ENCODE measurements at regions not wholly inside any gene's neighbourhood (a gene's known extent, or its start where the extent isn't known, plus 50 kb on each side); places are given as distances from the start of the nearest gene placed in this dataset.

DNA sequence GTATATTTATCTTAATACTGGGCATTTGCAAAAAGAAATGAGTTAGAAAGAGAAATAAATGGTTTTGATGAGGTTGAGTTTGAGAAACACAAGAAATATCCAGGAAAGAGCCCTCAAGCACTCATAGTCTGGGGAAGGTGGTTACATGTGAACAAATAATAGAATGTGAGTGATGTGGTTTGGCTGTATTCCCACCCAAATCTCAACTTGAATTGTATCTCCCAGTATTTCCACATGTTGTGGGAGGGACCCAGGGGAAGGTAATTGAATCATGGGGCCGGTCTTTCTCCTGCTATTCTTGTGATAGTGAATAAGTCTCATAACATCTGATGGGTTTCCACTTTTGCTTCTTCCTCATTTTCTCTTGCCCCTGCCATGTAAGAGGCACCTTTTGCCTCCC is 334.1 kb downstream of the COL12A1 start:
- TF ChIP-seq RELA (CRISPR knock-in tag; IDR thresholded peaks at IDR 0.05), result no peak
- no peak for TF ChIP-seq ATF7 (IDR thresholded peaks at IDR 0.05)
- TF ChIP-seq ATF7 (CRISPR knock-in tag; IDR thresholded peaks at IDR 0.05), result no peak
- TF ChIP-seq, protein P1, sequence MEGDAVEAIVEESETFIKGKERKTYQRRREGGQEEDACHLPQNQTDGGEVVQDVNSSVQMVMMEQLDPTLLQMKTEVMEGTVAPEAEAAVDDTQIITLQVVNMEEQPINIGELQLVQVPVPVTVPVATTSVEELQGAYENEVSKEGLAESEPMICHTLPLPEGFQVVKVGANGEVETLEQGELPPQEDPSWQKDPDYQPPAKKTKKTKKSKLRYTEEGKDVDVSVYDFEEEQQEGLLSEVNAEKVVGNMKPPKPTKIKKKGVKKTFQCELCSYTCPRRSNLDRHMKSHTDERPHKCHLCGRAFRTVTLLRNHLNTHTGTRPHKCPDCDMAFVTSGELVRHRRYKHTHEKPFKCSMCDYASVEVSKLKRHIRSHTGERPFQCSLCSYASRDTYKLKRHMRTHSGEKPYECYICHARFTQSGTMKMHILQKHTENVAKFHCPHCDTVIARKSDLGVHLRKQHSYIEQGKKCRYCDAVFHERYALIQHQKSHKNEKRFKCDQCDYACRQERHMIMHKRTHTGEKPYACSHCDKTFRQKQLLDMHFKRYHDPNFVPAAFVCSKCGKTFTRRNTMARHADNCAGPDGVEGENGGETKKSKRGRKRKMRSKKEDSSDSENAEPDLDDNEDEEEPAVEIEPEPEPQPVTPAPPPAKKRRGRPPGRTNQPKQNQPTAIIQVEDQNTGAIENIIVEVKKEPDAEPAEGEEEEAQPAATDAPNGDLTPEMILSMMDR (CRISPR knock-in tag; IDR thresholded peaks at IDR 0.05), result no peak
- TF ChIP-seq, protein P2, sequence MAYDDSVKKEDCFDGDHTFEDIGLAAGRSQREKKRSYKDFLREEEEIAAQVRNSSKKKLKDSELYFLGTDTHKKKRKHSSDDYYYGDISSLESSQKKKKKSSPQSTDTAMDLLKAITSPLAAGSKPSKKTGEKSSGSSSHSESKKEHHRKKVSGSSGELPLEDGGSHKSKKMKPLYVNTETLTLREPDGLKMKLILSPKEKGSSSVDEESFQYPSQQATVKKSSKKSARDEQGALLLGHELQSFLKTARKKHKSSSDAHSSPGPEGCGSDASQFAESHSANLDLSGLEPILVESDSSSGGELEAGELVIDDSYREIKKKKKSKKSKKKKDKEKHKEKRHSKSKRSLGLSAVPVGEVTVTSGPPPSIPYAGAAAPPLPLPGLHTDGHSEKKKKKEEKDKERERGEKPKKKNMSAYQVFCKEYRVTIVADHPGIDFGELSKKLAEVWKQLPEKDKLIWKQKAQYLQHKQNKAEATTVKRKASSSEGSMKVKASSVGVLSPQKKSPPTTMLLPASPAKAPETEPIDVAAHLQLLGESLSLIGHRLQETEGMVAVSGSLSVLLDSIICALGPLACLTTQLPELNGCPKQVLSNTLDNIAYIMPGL (CRISPR knock-in tag; IDR thresholded peaks at IDR 0.05; ENCODE audit: borderline replicate concordance in 1 of 2, low read depth in 1 of 2), result no peak
- TF ChIP-seq ZNF468 (CRISPR knock-in tag; IDR thresholded peaks at IDR 0.05), result no peak
- no peak for TF ChIP-seq POLR2AphosphoS2 (IDR thresholded peaks at IDR 0.05; ENCODE audit: low read depth, low read length)
- TF ChIP-seq POLR2AphosphoS5 (IDR thresholded peaks at IDR 0.05; ENCODE audit: low read depth, low read length), result no peak
- TF ChIP-seq, protein P3, sequence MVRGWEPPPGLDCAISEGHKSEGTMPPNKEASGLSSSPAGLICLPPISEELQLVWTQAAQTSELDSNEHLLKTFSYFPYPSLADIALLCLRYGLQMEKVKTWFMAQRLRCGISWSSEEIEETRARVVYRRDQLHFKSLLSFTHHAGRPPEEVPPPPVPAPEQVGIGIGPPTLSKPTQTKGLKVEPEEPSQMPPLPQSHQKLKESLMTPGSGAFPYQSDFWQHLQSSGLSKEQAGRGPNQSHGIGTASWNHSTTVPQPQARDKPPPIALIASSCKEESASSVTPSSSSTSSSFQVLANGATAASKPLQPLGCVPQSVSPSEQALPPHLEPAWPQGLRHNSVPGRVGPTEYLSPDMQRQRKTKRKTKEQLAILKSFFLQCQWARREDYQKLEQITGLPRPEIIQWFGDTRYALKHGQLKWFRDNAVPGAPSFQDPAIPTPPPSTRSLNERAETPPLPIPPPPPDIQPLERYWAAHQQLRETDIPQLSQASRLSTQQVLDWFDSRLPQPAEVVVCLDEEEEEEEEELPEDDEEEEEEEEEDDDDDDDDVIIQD (CRISPR knock-in tag; IDR thresholded peaks at IDR 0.05; ENCODE audit: low read depth), result no peak
- no peak for TF ChIP-seq XRCC5 (optimal IDR thresholded peaks at IDR 0.05; ENCODE audit: low read length)
- TF ChIP-seq, protein P4, sequence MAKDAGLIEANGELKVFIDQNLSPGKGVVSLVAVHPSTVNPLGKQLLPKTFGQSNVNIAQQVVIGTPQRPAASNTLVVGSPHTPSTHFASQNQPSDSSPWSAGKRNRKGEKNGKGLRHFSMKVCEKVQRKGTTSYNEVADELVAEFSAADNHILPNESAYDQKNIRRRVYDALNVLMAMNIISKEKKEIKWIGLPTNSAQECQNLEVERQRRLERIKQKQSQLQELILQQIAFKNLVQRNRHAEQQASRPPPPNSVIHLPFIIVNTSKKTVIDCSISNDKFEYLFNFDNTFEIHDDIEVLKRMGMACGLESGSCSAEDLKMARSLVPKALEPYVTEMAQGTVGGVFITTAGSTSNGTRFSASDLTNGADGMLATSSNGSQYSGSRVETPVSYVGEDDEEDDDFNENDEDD (CRISPR knock-in tag; IDR thresholded peaks at IDR 0.05; ENCODE audit: borderline replicate concordance), result no peak

Measured in HepG2 (cell line).